Caco-2 (cell line): ENCODE measurements at regions not wholly inside any gene's neighbourhood (a gene's known extent, or its start where the extent isn't known, plus 50 kb on each side); places are given as distances from the start of the nearest gene placed in this dataset.

Experiments
- BruUV-seq: library from RNA; stranded (reverse); fragments of 400-500 nt; replicated peaks from 2 replicates; lab custom pipeline; 2021; lab: Mats Ljungman, UMichigan
- CTCF ChIA-PET: fragments of 300-600 bp; sonication (Branson Sonifier 250); formaldehyde crosslinking; loops from one replicate; lab custom pipeline; 2022; ENCODE audit warnings: antibody characterized with exemption; lab: Charles Lee
- POLR2A ChIA-PET: fragments of 300-600 bp; sonication (Branson Sonifier 250); formaldehyde crosslinking; loops from one replicate; lab custom pipeline; 2022; ENCODE audit warnings: antibody characterized with exemption; lab: Charles Lee
- DNase-seq, 2 experiments: peaks; one replicate each; pipeline versions ENCODE4 v3.0.0 to v3.0.0-alpha.2; 2020 to 2022
- H3K27me3 ChIP-seq: replicated peaks from 2 replicates; pipeline ENCODE4 v1.6.0; 2011; ENCODE audit warnings: low read length; ENCODE audit not compliant: control insufficient read depth, insufficient read depth
- H3K36me3 ChIP-seq: 2 replicates; pipeline ENCODE4 v1.5.1; 2011; ENCODE audit warnings: low read length; ENCODE audit not compliant: control insufficient read depth, insufficient read depth
- H3K4me1 ChIP-seq: fragments of 250-450 bp; sonication (Bioruptor Pico); 2 replicates; pipeline ENCODE4 v1.5.1; 2020; ENCODE audit warnings: mild to moderate bottlenecking
- H3K4me3 ChIP-seq: 2 replicates; pipeline ENCODE4 v1.5.1; 2011; ENCODE audit warnings: low read depth, mild to moderate bottlenecking, control low read depth, low read length
- H3K9me3 ChIP-seq: fragments of 250-450 bp; sonication (Bioruptor Pico); 2 replicates; pipeline ENCODE4 v1.5.1; 2020; ENCODE audit warnings: mild to moderate bottlenecking, moderate library complexity
- H3K27ac Mint-ChIP-seq: one replicate; pipeline ENCODE4 v1.8.0; 2022; ENCODE audit warnings: mixed read lengths; ENCODE audit not compliant: unreplicated experiment
- H3K27me3 Mint-ChIP-seq: one replicate; pipeline ENCODE4 v1.8.0; 2022; ENCODE audit warnings: mixed read lengths; ENCODE audit not compliant: insufficient read depth, unreplicated experiment
- H3K36me3 Mint-ChIP-seq: one replicate; pipeline ENCODE4 v1.8.0; 2022; ENCODE audit warnings: mild to moderate bottlenecking, mixed read lengths; ENCODE audit not compliant: insufficient read depth, unreplicated experiment
- H3K4me1 Mint-ChIP-seq: one replicate; pipeline ENCODE4 v1.8.0; 2022; ENCODE audit warnings: low read depth, mixed read lengths; ENCODE audit not compliant: unreplicated experiment
- H3K4me3 Mint-ChIP-seq: one replicate; pipeline ENCODE4 v1.8.0; 2022; ENCODE audit warnings: mild to moderate bottlenecking, moderate library complexity, mixed read lengths; ENCODE audit not compliant: unreplicated experiment
- H3K9me3 Mint-ChIP-seq: one replicate; pipeline ENCODE4 v1.8.0; 2022; ENCODE audit warnings: mixed read lengths; ENCODE audit not compliant: unreplicated experiment
- CTCF ChIP-seq, 2 experiments: fragments of 200-600 bp in 1 of 2; IDR thresholded peaks; 1 replicate in 1 of 2; 2 replicates in 1 of 2; pipeline versions ENCODE4 v1.5.1 to v1.8.0; 2011 to 2022; ENCODE audit warnings: antibody characterized with exemption in 1 of 2, control low read depth in 1 of 2, inconsistent platforms in 1 of 2, low read depth in 1 of 2, low read length in 1 of 2, mild to moderate bottlenecking in 1 of 2, moderate library complexity in 1 of 2; ENCODE audit not compliant: insufficient read depth in 1 of 2, severe bottlenecking in 1 of 2, unreplicated experiment in 1 of 2
- intact Hi-C: fragments of 100-400 bp; cut with micrococcal nuclease; formaldehyde crosslinking; loops from one replicate; pipeline ENCODE4 v1.10.0; 2022; ENCODE audit not compliant: unreplicated experiment

GRCh38 chr4:147050356-147050765, 104.7 kb upstream of the TTC29 start:
- POLR2A ChIA-PET: no interaction called here
- peaks cover 15% of the 10 kb centered on the region for H3K27me3 Mint-ChIP-seq
- H3K4me1 ChIP-seq: no peaks in the 10 kb centered on the region
- H3K4me3 Mint-ChIP-seq: no peak overlapping the region
- H3K4me1 Mint-ChIP-seq: no peaks in the 10 kb centered on the region
- H3K9me3 Mint-ChIP-seq: no peaks in the 10 kb centered on the region
- CTCF ChIA-PET: no interaction called here
- no peaks in the 10 kb centered on the region for H3K9me3 ChIP-seq
- no peaks in the 10 kb centered on the region for H3K27me3 ChIP-seq
- H3K36me3 ChIP-seq: no peaks in the 10 kb centered on the region
- no peak overlapping the region for H3K4me3 ChIP-seq
- BruUV-seq: no TSS peak
- no peak for TF ChIP-seq CTCF (IDR thresholded peaks at IDR 0.05; ENCODE audit: insufficient read depth in 1 of 2, low read depth in 1 of 2, low read length in 1 of 2, severe bottlenecking in 1 of 2, unreplicated experiment in 1 of 2)
- DNase-seq: no peak
- no peak overlapping the region for H3K27ac Mint-ChIP-seq
- intact Hi-C loops: no loop called here
- no peaks in the 10 kb centered on the region for H3K36me3 Mint-ChIP-seq

DNA sequence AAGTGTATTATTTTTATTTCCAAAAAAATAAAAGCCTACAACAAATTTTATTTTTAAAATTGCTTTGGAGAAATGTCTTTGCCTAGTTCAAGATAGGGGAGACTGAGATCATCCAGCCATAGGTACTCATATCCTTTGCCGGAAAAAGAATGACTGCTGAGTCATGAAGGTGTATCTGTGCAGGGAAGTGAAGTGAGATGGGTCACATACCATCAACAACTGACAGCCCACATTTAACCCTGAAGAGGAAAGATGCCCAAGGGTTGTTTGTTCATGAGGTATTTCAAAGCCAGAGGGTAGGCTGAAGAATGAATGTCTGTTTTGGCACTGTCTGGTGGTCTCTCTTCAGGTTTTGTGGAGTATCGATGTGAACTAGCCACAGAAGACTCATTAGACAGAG, 106.7 kb upstream of the TTC29 start:
- POLR2A ChIA-PET: no interaction called here
- H3K27me3 ChIP-seq: no peaks in the 10 kb centered on the region
- no peaks in the 10 kb centered on the region for H3K9me3 ChIP-seq
- Mint-ChIP-seq H3K36me3 (no peaks in the 10 kb centered on the region), H3K4me1 (no peaks in the 10 kb centered on the region), H3K27me3 (peaks cover 8% of the 10 kb centered on the region), H3K27ac (no peak overlapping the region), H3K9me3 (no peaks in the 10 kb centered on the region), H3K4me3 (no peak overlapping the region)
- no peak overlapping the region for H3K4me3 ChIP-seq
- CTCF ChIA-PET: no interaction called here
- no peaks in the 10 kb centered on the region for H3K4me1 ChIP-seq
- no peak for TF ChIP-seq CTCF (IDR thresholded peaks at IDR 0.05; ENCODE audit: insufficient read depth in 1 of 2, low read depth in 1 of 2, low read length in 1 of 2, severe bottlenecking in 1 of 2, unreplicated experiment in 1 of 2)
- no peak for DNase-seq
- intact Hi-C loops: no loop called here
- no peaks in the 10 kb centered on the region for H3K36me3 ChIP-seq
- no TSS peak for BruUV-seq

- Histone ChIP-seq H3K27me3 (no peaks in the 10 kb centered on the region), H3K9me3 (no peaks in the 10 kb centered on the region), H3K36me3 (no peaks in the 10 kb centered on the region), H3K4me3 (no peak overlapping the region), H3K4me1 (no peaks in the 10 kb centered on the region)
- intact Hi-C loops: no loop called here
- peaks cover 8% of the 10 kb centered on the region for H3K27me3 Mint-ChIP-seq
- POLR2A ChIA-PET: no interaction called here
- DNase-seq: no peak
- CTCF ChIA-PET: no interaction called here
- no peaks in the 10 kb centered on the region for H3K9me3 Mint-ChIP-seq
- no peaks in the 10 kb centered on the region for H3K4me1 Mint-ChIP-seq
- BruUV-seq: no TSS peak
- no peak overlapping the region for H3K4me3 Mint-ChIP-seq
- no peaks in the 10 kb centered on the region for H3K36me3 Mint-ChIP-seq
- no peak for TF ChIP-seq CTCF (IDR thresholded peaks at IDR 0.05; ENCODE audit: insufficient read depth in 1 of 2, low read depth in 1 of 2, low read length in 1 of 2, severe bottlenecking in 1 of 2, unreplicated experiment in 1 of 2)
- H3K27ac Mint-ChIP-seq: no peak overlapping the region
Observed at GRCh38 chr4:147054228-147054872, 108.7 kb upstream of the TTC29 start.
